ENCODE measurements at regions not wholly inside any gene's neighbourhood (a gene's known extent, or its start where the extent isn't known, plus 50 kb on each side); places are given as distances from the start of the nearest gene placed in this dataset.

DNA sequence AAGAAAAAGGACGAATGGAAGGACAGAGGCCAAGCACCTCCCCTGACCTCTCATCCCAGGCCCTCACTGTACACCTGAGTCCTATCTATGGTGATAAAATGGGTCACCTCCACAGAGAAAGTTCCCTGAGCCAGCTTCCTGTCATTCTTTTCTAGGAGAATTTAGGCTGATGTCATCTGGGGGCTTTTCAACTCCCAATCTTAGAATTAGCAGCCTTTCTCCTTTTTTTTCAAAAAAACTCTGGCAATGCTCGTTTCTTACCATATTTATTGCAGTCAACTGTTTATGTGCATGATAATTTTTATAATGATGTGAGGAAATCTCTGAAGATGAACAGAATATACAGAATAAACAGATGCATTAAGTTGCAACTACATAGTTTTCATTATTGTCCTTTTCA is 177.6 kb downstream of the SNAPC1 start:
- DNase-seq (ENCODE audit: extremely low spot score, insufficient read length, low read depth) (no peak), FAIRE-seq (no peak)

DNA sequence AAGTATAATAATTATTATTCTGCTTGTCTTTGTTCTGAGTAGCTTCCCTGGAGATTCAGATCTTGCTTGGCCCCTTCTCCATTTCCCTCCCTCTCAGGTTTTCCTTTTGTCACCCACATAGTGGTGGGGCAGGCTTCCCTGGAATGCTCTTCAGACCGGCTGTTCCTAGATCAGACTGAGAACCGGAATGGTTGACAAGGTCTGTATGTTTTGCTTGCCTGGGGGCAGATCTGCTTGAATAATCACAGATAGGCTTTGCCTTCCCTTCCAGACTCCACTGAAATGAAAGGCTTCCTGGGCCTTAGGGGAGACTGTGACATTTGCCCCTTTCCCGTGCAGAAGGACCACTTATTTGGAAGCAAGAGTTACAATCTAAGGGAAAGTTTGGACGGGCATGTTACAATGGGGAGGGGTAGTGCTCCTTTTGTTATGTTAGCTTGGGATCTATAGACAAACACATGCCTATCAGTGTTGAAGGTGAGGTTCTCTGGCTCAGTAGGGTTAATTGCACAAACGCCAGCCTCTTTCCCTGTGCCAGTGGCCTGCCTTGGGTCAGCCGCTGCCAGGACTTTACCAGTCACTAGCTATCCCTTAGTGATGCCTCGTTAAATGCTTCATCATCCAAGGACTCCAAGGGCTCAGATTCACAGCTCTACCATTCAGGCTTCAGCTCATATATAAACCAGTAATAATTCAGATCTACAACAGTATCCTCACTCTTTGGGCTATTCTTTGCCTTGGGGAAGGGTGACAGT is 178.6 kb downstream of the SNAPC1 start:
- DNase-seq (ENCODE audit: extremely low spot score, insufficient read length, low read depth) (no peak), FAIRE-seq (no peak)

DNA sequence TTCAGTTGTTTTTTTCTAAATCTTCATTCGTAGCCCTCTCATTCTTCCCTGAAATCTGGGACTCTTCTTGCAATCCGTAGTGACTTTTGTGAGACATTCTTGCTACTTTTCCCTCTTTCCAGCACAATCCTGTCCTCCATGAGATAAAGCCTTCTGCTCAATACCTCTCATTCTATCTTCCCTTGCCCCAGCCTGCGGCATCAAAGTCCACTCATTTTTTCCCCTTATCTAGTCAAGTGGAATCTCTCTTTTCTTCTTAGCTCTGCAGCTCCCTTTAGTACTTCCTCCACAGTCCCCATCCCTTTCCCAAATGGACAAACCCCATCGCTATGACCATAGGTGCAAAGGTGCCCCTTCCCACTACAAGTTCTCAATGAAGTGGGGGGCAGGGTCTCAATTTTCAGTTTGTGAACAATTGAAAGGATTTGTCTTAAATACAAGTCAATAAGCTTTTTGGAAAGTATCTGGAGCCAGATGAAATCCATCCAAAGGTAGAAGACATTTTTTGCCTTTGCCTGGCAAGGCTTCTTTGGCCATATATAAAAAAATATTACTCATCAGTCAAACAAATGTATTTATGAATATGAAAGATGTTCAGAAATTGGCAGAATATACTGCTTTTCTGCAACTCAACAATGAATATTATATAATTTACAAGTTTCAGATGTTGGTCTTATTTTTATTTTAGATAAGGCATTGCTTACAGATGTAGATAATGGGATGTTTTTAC is 179.4 kb downstream of the SNAPC1 start:
- no peak for FAIRE-seq

DNA sequence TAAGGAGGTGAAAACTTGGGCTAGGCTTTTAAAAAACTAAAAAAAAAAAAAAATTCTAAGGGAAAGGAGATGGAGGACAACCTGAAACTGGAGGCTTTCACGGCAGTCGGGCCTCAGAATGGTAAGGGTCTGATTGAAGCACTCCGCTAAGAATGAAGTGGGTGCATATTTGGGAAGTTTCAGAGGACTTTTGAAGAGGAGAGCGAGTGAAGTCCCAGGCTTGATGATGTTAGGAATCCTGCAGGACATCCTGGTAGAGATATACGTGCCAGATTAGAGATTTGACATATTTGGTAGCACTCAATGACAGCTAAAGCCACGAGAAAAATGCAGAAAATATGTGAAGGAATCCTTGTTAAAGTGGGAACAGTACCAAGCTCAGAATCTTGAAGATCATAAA is 186.2 kb downstream of the SNAPC1 start:
- no peak for DNase-seq (ENCODE audit: extremely low spot score, insufficient read length, low read depth)
- no peak for FAIRE-seq

More for the DNA sequence above, 179.4 kb downstream of the SNAPC1 start:
- DNase-seq (ENCODE audit: extremely low spot score, insufficient read length, low read depth), result no peak

DNA sequence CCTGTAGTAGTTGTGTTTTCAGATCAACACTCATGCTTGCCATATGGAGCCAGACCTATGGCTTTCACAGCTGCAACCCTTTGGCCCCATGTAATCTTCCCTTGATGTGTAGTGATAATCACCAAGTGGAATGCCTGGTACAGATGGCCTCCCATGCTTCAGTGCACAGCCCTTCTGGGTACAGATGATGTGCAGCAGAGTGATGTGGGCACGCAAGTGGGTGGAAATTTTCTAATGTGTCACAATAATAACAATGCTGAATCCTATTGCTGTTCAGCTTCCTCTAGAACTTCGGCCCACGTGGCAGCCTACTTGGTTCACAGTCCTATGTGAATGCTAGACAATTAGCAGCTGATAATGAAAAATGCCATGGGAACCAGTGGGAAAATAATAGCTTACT is 188.1 kb downstream of the SNAPC1 start:
- DNase-seq (ENCODE audit: extremely low spot score, insufficient read length, low read depth) (no peak), FAIRE-seq (no peak)

DNA sequence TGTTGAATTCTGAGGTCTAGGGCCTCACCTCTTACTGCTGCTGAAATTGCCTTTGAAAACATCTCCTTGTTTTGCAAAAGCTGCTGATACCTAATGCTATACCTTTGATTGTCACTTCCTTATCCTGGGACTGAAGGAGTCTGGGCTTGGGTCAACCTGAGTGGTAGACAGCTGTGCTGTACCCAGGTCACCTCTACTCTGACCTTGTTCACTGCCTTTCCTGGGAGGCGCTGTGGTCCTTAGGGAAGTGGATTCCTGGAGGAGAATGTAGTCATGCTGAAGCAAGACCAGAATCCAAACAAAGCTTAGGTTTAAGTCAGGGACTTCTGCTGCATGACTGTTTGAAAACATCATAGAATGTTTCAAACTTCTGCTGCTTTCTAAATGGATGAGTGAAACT is 191.4 kb downstream of the SNAPC1 start:
- DNase-seq (ENCODE audit: extremely low spot score, insufficient read length, low read depth) (no peak), FAIRE-seq (no peak)

DNA sequence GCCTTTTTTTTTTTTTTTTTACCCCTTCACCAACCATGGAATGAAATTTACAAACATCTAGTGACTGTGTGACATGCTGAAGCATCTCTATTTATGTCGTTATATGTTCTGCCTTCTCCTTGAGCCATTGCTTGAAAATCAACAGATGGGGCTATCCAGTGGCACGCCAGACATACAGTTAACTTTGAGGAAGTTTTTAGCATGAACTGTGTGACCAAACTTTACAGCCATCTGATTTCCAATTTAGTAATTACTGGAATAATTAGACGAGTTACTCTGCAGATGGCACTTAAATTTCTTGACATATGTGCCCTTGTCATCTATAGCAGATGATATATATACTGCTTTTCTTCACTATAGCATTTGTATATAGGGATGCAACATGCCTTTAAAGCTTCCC is 192.1 kb downstream of the SNAPC1 start:
- DNase-seq (ENCODE audit: extremely low spot score, insufficient read length, low read depth) (no peak), FAIRE-seq (no peak)

DNA sequence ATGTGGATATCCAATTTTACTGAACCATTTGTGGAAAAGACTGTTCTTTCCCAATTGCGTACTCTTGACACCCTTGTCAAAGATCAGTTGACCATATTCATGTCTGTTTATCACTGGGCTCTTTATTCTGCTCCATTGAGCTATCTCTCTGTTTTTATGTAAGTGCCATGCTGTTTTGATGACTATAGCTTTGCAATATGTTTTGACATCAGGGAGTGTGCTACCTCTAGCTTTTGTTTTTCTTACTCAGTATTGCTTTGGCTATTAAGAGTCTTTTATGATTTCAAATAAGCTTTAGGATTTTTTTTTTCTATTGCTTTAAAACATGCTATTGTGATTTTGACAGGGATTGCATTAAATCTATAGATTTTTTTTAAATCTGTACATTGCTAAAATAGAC is 194.3 kb downstream of the SNAPC1 start:
- FAIRE-seq, result no peak
- DNase-seq (ENCODE audit: extremely low spot score, insufficient read length, low read depth), result no peak

DNA sequence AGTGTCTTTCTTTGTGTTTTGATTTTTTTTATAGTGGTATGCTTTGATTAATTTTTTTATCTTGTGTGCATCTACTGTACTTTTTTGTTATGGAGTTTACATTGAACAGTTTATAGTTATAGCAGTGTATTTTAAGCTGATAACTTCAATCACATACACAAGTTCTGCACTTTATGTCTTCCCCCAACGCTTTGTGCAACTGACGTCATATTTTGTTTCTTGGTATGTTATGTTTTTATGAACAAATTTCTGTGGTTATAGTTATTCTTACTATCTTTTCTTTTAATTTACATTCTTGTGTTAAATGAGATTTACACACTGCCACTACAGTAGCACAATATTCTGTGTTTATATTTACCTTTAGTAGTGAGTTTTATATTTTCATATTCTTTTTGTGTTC is 197.1 kb downstream of the SNAPC1 start:
- no peak for FAIRE-seq
- no peak for DNase-seq (ENCODE audit: extremely low spot score, insufficient read length, low read depth)

DNA sequence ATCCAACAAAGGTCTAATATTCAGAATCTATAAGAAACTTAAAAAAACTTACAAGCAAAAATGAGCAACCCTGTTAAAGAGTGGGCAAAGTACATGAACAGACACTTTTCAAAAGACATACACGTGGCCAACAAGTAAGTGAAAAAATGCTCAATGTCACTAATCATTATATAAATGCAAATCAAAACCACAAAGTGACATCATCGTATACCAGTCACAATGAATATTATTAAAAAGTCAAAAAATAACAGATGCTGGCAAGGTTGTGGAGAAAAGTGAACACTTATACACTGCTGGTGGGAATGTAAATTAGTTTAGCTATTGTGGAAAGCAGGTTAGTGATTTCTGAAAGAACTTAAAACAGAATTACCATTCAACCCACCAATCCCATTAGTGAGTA is 199.1 kb downstream of the SNAPC1 start:
- DNase-seq (ENCODE audit: extremely low spot score, insufficient read length, low read depth) (no peak), FAIRE-seq (no peak)

DNA sequence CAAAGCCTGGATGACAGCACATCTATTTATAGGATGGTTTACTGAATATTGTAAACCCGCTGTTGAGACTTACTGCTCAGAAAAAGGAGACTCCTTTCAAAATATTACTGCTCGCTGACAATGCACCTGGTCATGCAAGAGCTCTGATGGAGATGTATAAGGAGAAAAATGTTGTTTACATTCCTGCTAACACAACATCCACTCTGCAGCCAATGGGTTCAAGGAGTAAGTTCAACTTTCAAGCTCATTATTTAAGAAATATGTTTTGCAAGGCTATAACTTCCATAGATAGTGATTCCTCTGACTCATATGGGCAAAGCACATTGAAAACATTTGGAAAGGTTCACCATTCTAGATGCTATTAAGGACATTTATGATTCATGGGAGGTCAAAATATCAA is 201.7 kb downstream of the SNAPC1 start:
- no peak for DNase-seq (ENCODE audit: extremely low spot score, insufficient read length, low read depth)
- FAIRE-seq, result no peak

DNA sequence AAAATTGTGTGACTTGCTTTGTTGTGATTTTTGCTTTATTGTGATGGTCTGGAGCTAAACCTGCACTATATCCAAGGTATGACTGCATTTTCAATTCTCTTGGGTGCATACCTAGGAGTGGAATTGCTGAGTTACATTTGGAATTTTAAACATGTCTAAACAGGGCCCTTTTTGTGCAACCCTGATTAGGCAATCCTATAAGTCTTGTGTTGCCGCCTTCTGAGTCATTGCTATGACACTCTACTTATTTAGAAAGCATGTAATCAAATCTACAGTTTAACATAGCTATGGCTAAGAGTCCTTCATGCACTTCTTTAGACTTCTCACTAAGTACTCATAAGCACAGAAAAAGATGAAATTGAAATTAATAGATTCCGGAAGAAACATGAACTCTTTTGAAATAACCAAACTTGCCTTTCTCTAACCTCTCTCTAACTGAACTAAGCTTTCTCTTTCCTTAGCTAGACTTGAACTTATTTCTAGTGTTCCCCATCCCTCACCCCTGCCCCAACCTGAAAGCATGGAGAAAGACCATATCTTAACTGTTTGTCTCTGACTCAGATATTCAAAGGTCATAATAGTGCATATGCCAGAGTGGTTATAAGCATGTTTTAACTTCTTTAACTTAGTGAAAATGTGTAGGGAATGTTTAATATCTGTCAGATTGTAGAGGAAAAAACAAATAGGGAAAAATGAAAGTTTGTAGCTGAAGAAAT is 203.0 kb downstream of the SNAPC1 start:
- no peak for DNase-seq (ENCODE audit: extremely low spot score, insufficient read length, low read depth)
- FAIRE-seq, result no peak

DNA sequence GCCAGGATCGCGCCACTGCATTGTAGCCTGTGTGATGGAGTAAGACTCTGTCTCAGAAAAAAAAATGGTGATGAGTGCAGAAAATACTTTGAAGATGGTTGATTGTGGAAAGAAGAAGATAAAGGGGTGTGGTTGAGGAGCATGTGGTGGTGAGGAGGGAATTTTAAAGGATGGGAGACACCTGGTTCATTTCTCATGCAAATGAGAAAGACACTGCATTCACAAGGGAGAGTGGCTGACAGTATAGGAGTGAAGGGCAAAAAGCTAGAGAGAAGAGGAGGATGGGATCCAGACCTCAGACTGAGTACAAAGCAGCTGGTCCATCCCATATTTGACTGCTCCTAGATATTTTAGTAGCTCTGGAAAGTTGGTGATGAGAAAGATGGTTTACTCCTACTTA is 206.0 kb downstream of the SNAPC1 start:
- FAIRE-seq (no peak), DNase-seq (ENCODE audit: extremely low spot score, insufficient read length, low read depth) (no peak)

DNA sequence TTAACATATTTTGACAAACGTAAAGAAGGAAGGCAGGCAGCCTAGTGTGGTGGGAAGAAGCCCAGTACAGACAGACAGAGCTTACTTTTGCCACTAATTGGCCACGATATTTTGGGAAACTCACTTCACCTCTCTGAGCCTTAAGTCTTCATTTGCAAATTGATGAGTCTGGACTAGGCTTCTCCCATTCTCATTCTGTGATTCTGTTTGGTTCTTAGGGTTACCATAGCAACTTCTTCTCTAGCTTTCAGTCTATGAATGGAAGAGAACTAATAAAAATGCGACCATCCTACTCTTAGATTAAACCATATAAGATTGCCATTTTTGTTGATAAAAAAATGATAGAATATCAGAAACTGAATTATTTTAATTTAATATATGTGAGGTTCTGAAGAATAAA is 210.5 kb downstream of the SNAPC1 start:
- FAIRE-seq, result no peak
- no peak for DNase-seq (ENCODE audit: extremely low spot score, insufficient read length, low read depth)

DNA sequence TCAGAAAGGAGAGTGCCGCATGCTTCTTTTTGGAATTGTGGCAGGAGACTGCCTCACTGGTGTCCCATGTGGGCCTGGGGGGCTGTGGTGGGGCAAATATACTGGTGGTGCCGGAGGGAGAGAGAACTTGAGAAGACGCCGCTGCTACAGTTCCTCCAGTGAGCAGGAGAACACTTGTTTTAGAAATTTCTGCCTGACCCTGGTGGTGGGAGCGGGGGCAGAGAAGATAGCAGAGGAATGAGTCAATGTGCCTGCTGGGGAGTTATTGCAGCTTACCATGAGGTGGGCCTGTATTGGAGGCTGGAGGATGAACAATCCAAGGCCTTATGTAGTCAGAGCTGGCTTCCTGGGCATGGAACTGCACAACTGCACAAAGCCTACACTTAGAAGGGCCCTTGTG is 211.8 kb downstream of the SNAPC1 start:
- FAIRE-seq (no peak), DNase-seq (ENCODE audit: extremely low spot score, insufficient read length, low read depth) (no peak)

DNA sequence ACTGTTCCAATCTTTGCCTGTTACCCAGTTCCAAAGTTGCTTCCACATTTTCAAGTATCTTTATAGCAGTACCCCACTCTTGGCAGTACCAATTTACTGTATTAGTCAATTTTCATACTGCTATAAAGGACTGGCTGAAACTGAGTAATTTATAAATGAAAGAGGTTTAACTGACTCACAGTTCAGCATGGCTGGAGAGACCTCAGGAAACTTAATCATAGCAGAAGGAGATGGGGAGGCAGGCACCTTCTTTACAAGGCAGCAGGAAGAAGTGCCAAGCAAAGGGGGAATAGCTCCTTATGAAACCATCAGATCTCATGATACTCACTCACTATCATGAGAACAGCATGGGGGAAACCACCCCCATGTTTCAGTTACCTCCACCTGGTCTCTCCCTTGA is 215.0 kb downstream of the SNAPC1 start:
- DNase-seq (ENCODE audit: extremely low spot score, insufficient read length, low read depth) (no peak), FAIRE-seq (no peak)

DNA sequence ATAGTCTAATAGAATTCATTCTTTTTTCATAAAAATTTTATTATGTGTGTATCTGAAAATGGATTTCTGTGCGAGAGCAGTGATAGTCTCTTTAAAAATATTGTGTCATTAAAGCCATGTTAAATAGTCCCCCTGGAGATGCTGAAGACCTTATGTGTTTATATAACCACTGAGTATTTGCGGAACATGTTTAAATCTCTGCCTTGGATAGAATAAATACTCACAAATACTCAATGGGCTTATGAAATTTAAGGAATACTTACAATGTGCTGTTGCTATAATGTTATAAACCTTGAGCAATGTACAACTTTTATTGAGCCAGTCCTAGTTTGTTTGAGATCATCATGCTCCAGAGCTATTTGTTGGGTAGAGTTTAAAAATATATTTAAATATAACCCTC is 226.0 kb downstream of the SNAPC1 start:
- no peak for FAIRE-seq
- no peak for DNase-seq (ENCODE audit: extremely low spot score, insufficient read length, low read depth)

DNA sequence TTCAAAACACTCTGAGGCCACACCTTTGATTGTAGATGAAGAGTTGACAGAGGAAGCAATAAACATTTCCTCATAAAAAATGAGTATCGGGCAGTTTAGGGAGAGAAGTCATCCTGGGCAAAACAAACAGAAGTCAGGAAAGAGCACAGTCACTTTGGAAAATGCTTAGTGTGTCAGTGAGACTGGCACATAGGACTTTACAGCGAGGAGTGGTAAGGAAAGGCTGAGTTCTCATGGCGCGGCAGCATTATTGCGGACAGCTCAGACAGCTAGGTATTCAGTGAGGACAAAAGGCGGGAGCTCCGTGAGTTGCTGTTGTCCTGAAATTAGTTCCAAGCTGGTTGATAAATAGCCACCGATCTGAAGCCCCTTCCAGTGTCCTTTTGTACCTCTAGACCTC is 229.9 kb downstream of the SNAPC1 start:
- FAIRE-seq (no peak), DNase-seq (ENCODE audit: extremely low spot score, insufficient read length, low read depth) (no peak)

DNA sequence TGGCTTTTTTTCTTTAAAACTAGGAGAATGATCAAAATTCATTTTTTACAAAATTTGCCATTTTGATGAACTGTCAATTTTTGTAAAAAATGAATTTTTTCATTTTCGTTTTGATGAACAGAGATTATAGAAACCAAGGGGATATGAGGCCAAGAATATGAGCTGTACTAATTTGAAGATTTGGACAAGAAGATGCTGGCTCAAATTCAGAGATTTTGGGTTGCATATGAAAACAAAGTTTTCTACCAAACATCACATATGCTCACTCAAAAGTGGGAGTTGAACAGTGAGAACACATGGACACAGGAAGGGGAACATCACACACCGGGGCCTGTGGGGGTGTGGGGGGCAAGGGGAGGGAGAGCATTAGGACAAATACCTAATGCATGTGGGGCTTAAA is 230.7 kb downstream of the SNAPC1 start:
- DNase-seq (ENCODE audit: extremely low spot score, insufficient read length, low read depth) (no peak), FAIRE-seq (no peak)

DNA sequence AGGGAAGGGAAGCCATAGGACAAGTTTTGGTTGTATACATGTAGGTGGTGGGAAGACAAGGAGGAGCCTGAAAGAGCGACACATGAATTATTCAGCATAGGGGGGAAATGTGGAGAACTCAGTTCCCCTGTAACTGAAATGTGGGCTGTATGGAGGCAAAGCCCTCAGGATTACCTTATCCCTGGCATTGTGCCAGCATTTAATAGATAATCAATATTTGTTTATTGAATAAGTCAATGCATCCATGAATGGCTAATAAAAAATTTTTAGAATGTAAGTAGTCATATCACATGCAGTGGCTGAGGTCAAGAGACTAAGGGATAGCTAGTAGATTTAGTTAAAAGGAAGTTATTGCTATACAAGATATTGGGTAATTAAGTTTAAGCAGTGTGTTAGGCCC is 232.4 kb downstream of the SNAPC1 start:
- DNase-seq (ENCODE audit: extremely low spot score, insufficient read length, low read depth) (no peak), FAIRE-seq (no peak)

DNA sequence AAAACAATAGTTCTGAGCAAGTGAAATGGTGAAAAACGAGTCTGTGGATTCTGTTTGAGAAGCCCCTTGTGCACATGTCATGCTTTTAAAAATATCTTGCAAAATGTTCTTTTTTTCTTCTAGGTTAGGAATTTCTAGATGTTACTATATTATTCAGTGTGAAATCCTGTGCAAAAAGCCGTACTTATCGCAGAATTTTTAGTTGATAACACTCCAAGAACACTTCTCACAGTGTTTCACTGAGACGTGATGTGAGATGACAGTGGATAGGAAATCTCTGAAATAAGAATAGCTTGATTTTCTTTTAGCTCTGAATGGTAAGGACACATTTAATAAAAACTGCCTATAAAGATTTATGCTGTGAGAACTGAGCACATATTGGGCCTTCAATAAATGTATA is 234.5 kb downstream of the SNAPC1 start:
- DNase-seq (ENCODE audit: extremely low spot score, insufficient read length, low read depth) (no peak), FAIRE-seq (no peak)

Measured in GM18507 (cell line).